Ishikawa (cell line): ENCODE measurements at regions not wholly inside any gene's neighbourhood (a gene's known extent, or its start where the extent isn't known, plus 50 kb on each side); places are given as distances from the start of the nearest gene placed in this dataset.

ENCODE experiments used
- CEBPB ChIP-seq: IDR thresholded peaks from 2 replicates; pipeline ENCODE4 v1.6.1; 2012
- CREB1 ChIP-seq: IDR thresholded peaks from 2 replicates; pipeline ENCODE4 v1.6.1; 2012; ENCODE audit warnings: low read depth
- EGR1 ChIP-seq: IDR thresholded peaks from 2 replicates; pipeline ENCODE4 v1.6.1; 2012
- EP300 ChIP-seq: IDR thresholded peaks from 2 replicates; pipeline ENCODE4 v1.6.1; 2012; ENCODE audit warnings: borderline replicate concordance
- FOXM1 ChIP-seq: IDR thresholded peaks from 2 replicates; pipeline ENCODE4 v1.6.1; 2012; ENCODE audit warnings: low read depth, borderline replicate concordance
- MAX ChIP-seq: IDR thresholded peaks from 2 replicates; pipeline ENCODE4 v1.6.1; 2012
- NFIC ChIP-seq: IDR thresholded peaks from 2 replicates; pipeline ENCODE4 v1.6.1; 2012
- RAD21 ChIP-seq: IDR thresholded peaks from 2 replicates; pipeline ENCODE4 v1.6.1; 2012; ENCODE audit warnings: low read depth
- TAF1 ChIP-seq: IDR thresholded peaks from 2 replicates; pipeline ENCODE4 v1.6.1; 2012; ENCODE audit warnings: low read depth, mild to moderate bottlenecking
- TCF12 ChIP-seq: IDR thresholded peaks from 2 replicates; pipeline ENCODE4 v1.6.1; 2012; ENCODE audit warnings: low read depth
- TEAD4 ChIP-seq: IDR thresholded peaks from 2 replicates; pipeline ENCODE4 v1.6.1; 2012
- YY1 ChIP-seq: IDR thresholded peaks from 2 replicates; pipeline ENCODE4 v1.6.1; 2012; ENCODE audit warnings: low read depth
- ZBTB7A ChIP-seq: IDR thresholded peaks from 2 replicates; pipeline ENCODE4 v1.6.1; 2012; ENCODE audit warnings: low read depth
- TF ChIP-seq, protein P1 (sequence below): IDR thresholded peaks from 2 replicates; pipeline ENCODE4 v1.6.1; 2012
- TF ChIP-seq, protein P2 (sequence below): IDR thresholded peaks from 2 replicates; pipeline ENCODE4 v1.6.1; 2012; ENCODE audit warnings: low read depth, mild to moderate bottlenecking

- no peak for TF ChIP-seq TEAD4
Measured at GRCh38 chr4:79473439-79473724, 65.4 kb upstream of the GK2 start.

DNA sequence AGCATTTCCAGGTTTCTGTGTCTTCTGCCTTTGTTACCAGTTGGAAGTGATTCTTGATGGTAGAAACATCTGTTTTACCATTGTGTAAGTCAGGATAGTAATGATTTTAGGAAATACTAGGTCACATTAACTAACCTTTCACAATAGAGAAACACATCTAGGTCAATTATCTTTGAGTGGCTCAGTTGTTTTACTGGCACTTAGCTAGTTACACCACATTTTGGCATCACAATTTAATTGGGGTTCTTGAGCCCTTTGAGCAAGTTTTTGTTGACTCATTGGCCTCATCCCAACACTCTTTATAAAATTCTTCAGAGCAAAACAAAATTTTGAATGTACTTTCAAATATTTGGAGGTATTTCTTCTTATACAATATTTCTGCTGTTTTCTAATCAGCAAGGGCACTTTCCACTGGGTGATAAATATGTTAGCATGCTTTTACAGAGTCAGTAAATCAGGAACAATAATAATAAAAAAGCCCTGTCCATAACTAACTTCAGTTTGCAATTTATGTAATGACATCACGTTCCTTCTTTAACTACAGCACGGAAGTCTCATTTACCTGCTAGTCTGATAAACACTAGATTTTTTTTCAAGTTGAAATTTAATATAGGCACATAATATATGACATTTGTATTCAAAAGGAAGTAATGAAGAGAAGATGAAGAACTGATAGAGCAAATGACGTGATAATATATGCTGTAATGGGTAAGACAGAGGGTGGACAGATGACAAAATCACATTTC lies 64.8 kb upstream of the GK2 start:
- TF ChIP-seq TAF1 (no peak), YY1 (no peak), EGR1 (no peak), TCF12 (no peak), NFIC (no peak), ZBTB7A (no peak), CEBPB (no peak), EP300 (no peak), RAD21 (no peak), MAX (no peak), FOXM1 (no peak), CREB1 (no peak), TEAD4 (no peak)
- TF ChIP-seq, protein P1, sequence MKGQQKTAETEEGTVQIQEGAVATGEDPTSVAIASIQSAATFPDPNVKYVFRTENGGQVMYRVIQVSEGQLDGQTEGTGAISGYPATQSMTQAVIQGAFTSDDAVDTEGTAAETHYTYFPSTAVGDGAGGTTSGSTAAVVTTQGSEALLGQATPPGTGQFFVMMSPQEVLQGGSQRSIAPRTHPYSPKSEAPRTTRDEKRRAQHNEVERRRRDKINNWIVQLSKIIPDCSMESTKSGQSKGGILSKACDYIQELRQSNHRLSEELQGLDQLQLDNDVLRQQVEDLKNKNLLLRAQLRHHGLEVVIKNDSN, result no peak
- TF ChIP-seq, protein P2, sequence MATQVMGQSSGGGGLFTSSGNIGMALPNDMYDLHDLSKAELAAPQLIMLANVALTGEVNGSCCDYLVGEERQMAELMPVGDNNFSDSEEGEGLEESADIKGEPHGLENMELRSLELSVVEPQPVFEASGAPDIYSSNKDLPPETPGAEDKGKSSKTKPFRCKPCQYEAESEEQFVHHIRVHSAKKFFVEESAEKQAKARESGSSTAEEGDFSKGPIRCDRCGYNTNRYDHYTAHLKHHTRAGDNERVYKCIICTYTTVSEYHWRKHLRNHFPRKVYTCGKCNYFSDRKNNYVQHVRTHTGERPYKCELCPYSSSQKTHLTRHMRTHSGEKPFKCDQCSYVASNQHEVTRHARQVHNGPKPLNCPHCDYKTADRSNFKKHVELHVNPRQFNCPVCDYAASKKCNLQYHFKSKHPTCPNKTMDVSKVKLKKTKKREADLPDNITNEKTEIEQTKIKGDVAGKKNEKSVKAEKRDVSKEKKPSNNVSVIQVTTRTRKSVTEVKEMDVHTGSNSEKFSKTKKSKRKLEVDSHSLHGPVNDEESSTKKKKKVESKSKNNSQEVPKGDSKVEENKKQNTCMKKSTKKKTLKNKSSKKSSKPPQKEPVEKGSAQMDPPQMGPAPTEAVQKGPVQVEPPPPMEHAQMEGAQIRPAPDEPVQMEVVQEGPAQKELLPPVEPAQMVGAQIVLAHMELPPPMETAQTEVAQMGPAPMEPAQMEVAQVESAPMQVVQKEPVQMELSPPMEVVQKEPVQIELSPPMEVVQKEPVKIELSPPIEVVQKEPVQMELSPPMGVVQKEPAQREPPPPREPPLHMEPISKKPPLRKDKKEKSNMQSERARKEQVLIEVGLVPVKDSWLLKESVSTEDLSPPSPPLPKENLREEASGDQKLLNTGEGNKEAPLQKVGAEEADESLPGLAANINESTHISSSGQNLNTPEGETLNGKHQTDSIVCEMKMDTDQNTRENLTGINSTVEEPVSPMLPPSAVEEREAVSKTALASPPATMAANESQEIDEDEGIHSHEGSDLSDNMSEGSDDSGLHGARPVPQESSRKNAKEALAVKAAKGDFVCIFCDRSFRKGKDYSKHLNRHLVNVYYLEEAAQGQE, result no peak

DNA sequence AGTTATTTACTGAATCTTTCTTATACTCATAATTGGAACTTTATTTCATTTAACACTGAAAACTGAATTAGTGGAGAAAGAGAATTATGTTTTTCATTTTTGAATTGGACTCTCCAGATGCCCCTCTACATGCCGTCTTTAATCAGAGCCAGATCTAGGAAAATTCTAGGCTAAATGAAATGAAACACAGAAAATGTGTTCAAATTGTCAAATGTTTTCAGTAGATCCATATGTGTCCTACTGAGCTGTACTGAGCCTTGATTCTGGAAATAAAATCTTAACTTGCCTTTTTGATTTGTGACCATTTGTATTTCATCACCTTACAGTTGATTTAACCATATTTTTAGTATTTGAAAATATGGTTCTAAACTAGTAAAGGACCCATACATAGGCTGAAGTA lies 64.0 kb upstream of the GK2 start:
- TF ChIP-seq RAD21, result no peak
- TF ChIP-seq, protein P2, result no peak
- TF ChIP-seq FOXM1, result no peak
- TF ChIP-seq EP300, result no peak
- no peak for TF ChIP-seq EGR1
- TF ChIP-seq TEAD4, result no peak
- no peak for TF ChIP-seq ZBTB7A
- no peak for TF ChIP-seq CREB1

- TF ChIP-seq CEBPB (no peak), CREB1 (no peak), YY1 (no peak), MAX (no peak), EP300 (no peak), NFIC (no peak), TEAD4 (no peak), ZBTB7A (no peak), EGR1 (no peak), TCF12 (no peak), RAD21 (no peak), TAF1 (no peak)
- TF ChIP-seq, protein P1, result no peak
- TF ChIP-seq, protein P2, result no peak
Measured at GRCh38 chr4:79471309-79471708, 63.3 kb upstream of the GK2 start.

- TF ChIP-seq ZBTB7A (no peak), TCF12 (no peak), NFIC (no peak), TEAD4 (no peak)
Measured at GRCh38 chr4:79467246-79467932, 59.4 kb upstream of the GK2 start.
